ENCODE measurements at regions not wholly inside any gene's neighbourhood (a gene's known extent, or its start where the extent isn't known, plus 50 kb on each side); places are given as distances from the start of the nearest gene placed in this dataset.

DNA sequence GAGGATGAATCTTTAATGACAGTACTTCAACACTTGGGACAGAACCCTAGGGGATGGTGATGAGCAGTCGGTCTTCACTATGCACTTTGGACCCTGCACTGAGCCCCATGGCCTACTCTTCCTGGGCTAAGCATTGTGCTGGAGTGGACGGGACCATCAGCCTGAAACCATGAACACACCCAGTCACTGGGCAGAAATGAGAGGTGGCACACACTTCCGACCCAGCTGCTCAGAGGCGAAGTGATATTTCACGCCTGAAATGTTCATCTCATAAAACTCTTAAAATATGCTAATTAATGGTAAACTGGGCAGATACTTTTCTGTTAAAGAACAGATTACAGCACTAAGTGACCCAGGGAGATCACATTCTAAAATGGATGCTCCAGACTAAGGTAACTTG lies 150.3 kb upstream of the NDUFV2 start:
- H3K9me2 ChIP-seq (ENCODE audit: insufficient read depth) = no peaks in the 10 kb centered on the region
- H3K4me1 ChIP-seq (ENCODE audit: control insufficient read depth in 1 of 2, insufficient read depth in 2 of 2, low read length in 2 of 2) = peaks cover 0 to 25% of the 10 kb centered on the region in 2 experiments; a peak in 3 of 4 replicates
- no TSS peak for BruUV-seq (replicated peaks)
- H3K36me3 ChIP-seq (ENCODE audit: control insufficient read depth in 1 of 2, insufficient read depth in 2 of 2, low read length in 2 of 2) = no peaks in the 10 kb centered on the region
- intact Hi-C loops (cut with micrococcal nuclease) = no loop called here
- no peak for TF ChIP-seq SIN3A (IDR thresholded peaks at IDR 0.05; ENCODE audit: low read depth)
- no peak for TF ChIP-seq CBX3 (IDR thresholded peaks at IDR 0.05; ENCODE audit: low read depth)
- no peak for TF ChIP-seq CEBPB (IDR thresholded peaks at IDR 0.05; ENCODE audit: low read depth)
- TF ChIP-seq FOSL1 (IDR thresholded peaks at IDR 0.05; ENCODE audit: low read depth) = no peak
- TF ChIP-seq, protein P1, sequence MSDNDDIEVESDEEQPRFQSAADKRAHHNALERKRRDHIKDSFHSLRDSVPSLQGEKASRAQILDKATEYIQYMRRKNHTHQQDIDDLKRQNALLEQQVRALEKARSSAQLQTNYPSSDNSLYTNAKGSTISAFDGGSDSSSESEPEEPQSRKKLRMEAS (IDR thresholded peaks at IDR 0.05) = no peak
- no peak for TF ChIP-seq POLR2A (IDR thresholded peaks at IDR 0.05; ENCODE audit: borderline replicate concordance, extremely low read depth, insufficient read depth, insufficient read length)
- TF ChIP-seq SP1 (IDR thresholded peaks at IDR 0.05; ENCODE audit: low read depth) = no peak
- no peak for TF ChIP-seq JUND (IDR thresholded peaks at IDR 0.05)
- no peak for TF ChIP-seq ZNF274 (IDR thresholded peaks at IDR 0.05; ENCODE audit: low read depth, low read length)
- no peak for TF ChIP-seq TCF7L2 (IDR thresholded peaks at IDR 0.05; ENCODE audit: borderline replicate concordance, extremely low read depth, insufficient read depth, insufficient read length)
- TF ChIP-seq, protein P2, sequence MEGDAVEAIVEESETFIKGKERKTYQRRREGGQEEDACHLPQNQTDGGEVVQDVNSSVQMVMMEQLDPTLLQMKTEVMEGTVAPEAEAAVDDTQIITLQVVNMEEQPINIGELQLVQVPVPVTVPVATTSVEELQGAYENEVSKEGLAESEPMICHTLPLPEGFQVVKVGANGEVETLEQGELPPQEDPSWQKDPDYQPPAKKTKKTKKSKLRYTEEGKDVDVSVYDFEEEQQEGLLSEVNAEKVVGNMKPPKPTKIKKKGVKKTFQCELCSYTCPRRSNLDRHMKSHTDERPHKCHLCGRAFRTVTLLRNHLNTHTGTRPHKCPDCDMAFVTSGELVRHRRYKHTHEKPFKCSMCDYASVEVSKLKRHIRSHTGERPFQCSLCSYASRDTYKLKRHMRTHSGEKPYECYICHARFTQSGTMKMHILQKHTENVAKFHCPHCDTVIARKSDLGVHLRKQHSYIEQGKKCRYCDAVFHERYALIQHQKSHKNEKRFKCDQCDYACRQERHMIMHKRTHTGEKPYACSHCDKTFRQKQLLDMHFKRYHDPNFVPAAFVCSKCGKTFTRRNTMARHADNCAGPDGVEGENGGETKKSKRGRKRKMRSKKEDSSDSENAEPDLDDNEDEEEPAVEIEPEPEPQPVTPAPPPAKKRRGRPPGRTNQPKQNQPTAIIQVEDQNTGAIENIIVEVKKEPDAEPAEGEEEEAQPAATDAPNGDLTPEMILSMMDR (IDR thresholded peaks at IDR 0.05 in 2 of 3, conservative IDR thresholded peaks at IDR 0.05 in 1 of 3; ENCODE audit: borderline replicate concordance in 1 of 3, insufficient read depth in 1 of 3, low read depth in 2 of 3, low read length in 2 of 3) = no peak
- no peak for TF ChIP-seq POLR2AphosphoS5 (IDR thresholded peaks at IDR 0.05; ENCODE audit: low read depth, low read length)
- TF ChIP-seq EZH2phosphoT487 (IDR thresholded peaks at IDR 0.05; ENCODE audit: borderline replicate concordance) = no peak
- no peak for TF ChIP-seq EZH2 (IDR thresholded peaks at IDR 0.05)
- TF ChIP-seq ZFX (IDR thresholded peaks at IDR 0.05) = no peak
- TF ChIP-seq REST (IDR thresholded peaks at IDR 0.05; ENCODE audit: low read depth) = no peak
- TF ChIP-seq EGR1 (IDR thresholded peaks at IDR 0.05; ENCODE audit: low read depth) = no peak
- no peak for TF ChIP-seq RAD21 (IDR thresholded peaks at IDR 0.05; ENCODE audit: low read depth)
- TF ChIP-seq ELF1 (IDR thresholded peaks at IDR 0.05; ENCODE audit: borderline replicate concordance, low read depth) = no peak
- H4K20me1 ChIP-seq (ENCODE audit: insufficient read depth) = no peaks in the 10 kb centered on the region
- ChIA-PET CTCF (no interaction called here), RAD21 (ENCODE audit: low non-redundant PET in 1 of 2, low total read pairs in 2 of 2, uncharacterized antibody in 2 of 2, unreplicated experiment in 2 of 2) (no interaction called here), POLR2A (no interaction called here)
- no peaks in the 10 kb centered on the region for H3K27me3 ChIP-seq (ENCODE audit: insufficient read depth, low read length)
- no peak for ATAC-seq
- no peak overlapping the region for H3K4me3 ChIP-seq (replicated peaks in 1 of 2; ENCODE audit: low read depth in 1 of 2, low read length in 2 of 2)
- no peak overlapping the region for H3K9ac ChIP-seq (ENCODE audit: low read length)
- no peak overlapping the region for H3K27ac ChIP-seq (ENCODE audit: low read depth, low read length)
- no peak for DNase-seq (ENCODE audit: low read depth, low spot score)
- no peaks in the 10 kb centered on the region for H3K79me2 ChIP-seq (ENCODE audit: insufficient read depth, low read length)
- H3K4me2 ChIP-seq (ENCODE audit: low read length) = no peak overlapping the region
- H2AFZ ChIP-seq (ENCODE audit: low read depth, low read length, poor library complexity, severe bottlenecking) = no peak overlapping the region
- peaks cover 0 to 8% of the 10 kb centered on the region in 2 experiments; a peak in 1 of 4 replicates for H3K9me3 ChIP-seq (ENCODE audit: control insufficient read depth in 1 of 2, insufficient read depth in 1 of 2, low read depth in 1 of 2, low read length in 2 of 2)

Measured in HCT116 (cell line).